Transverse colon (tissue), 4 donors: ENCODE measurements at regions not wholly inside any gene's neighbourhood (a gene's known extent, or its start where the extent isn't known, plus 50 kb on each side); places are given as distances from the start of the nearest gene placed in this dataset.

Experiments
- EP300 ChIP-seq: sonication (generic); formaldehyde crosslinking; IDR thresholded peaks from one replicate; pipeline ENCODE4 v1.6.1; 2017; ENCODE audit warnings: antibody characterized with exemption, low read depth
- POLR2A ChIP-seq: fragments of 450-650 bp; IDR thresholded peaks from one replicate; pipeline ENCODE4 v1.6.1; 2016; ENCODE audit warnings: antibody characterized with exemption, mild to moderate bottlenecking, moderate library complexity
- POLR2AphosphoS5 ChIP-seq, 3 donors: sonication (generic); formaldehyde crosslinking; IDR thresholded peaks; one replicate each; pipeline ENCODE4 v1.6.1; 2016; ENCODE audit warnings: antibody characterized with exemption in 3 of 3
- TF ChIP-seq, protein P1 (sequence below), 5 experiments: fragments of 200-600 bp in 3 of 5; fragments of 450-650 bp in 2 of 5; sonication (generic) in 3 of 5; IDR thresholded peaks; 1 replicate in 2 of 5; 2 replicates in 3 of 5; pipeline ENCODE4 v1.5.1; 2016 to 2017; ENCODE audit warnings: antibody characterized with exemption in 5 of 5, inconsistent platforms in 3 of 5, mild to moderate bottlenecking in 2 of 5, moderate library complexity in 1 of 5

- TF ChIP-seq, protein P1, sequence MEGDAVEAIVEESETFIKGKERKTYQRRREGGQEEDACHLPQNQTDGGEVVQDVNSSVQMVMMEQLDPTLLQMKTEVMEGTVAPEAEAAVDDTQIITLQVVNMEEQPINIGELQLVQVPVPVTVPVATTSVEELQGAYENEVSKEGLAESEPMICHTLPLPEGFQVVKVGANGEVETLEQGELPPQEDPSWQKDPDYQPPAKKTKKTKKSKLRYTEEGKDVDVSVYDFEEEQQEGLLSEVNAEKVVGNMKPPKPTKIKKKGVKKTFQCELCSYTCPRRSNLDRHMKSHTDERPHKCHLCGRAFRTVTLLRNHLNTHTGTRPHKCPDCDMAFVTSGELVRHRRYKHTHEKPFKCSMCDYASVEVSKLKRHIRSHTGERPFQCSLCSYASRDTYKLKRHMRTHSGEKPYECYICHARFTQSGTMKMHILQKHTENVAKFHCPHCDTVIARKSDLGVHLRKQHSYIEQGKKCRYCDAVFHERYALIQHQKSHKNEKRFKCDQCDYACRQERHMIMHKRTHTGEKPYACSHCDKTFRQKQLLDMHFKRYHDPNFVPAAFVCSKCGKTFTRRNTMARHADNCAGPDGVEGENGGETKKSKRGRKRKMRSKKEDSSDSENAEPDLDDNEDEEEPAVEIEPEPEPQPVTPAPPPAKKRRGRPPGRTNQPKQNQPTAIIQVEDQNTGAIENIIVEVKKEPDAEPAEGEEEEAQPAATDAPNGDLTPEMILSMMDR (IDR thresholded peaks at IDR 0.05), result no peak
- TF ChIP-seq POLR2AphosphoS5 (IDR thresholded peaks at IDR 0.05) (no peak), POLR2A (no peak), EP300 (no peak)
Observed at GRCh38 chr21:35142036-35142815, 93.1 kb upstream of the RUNX1 start.
